T-cell (primary cell): ENCODE measurements at regions not wholly inside any gene's neighbourhood (a gene's known extent, or its start where the extent isn't known, plus 50 kb on each side); places are given as distances from the start of the nearest gene placed in this dataset.

Experiments
- ATAC-seq, 4 experiments: fragments of 200-7000 bp in 3 of 4; fragments of 150-1000 bp in 1 of 4; cut with Tn5 transposase; replicated peaks in 1 of 4; 1 replicate in 3 of 4; 2 replicates in 1 of 4; pipeline ENCODE4 v1.10.0; 2021; ENCODE audit warnings: moderate library complexity in 3 of 4, mild to moderate bottlenecking in 2 of 4, moderate number of reproducible peaks in 1 of 4
- CTCF ChIA-PET, 2 donors: fragments of 300-600 bp; sonication (Branson Sonifier 250); formaldehyde crosslinking; loops; one replicate each; lab custom pipeline; 2022; ENCODE audit warnings: antibody characterized with exemption in 2 of 2; lab: Charles Lee
- POLR2A ChIA-PET, 2 donors: fragments of 300-600 bp; sonication (Branson Sonifier 250); formaldehyde crosslinking; loops; one replicate each; lab custom pipeline; 2022; ENCODE audit warnings: antibody characterized with exemption in 2 of 2; lab: Charles Lee
- DNase-seq, 35 experiments: peaks; one replicate each; pipeline versions ENCODE4 v3.0.0 to v3.0.0-alpha.2; 2013 to 2023
- H3K27ac ChIP-seq: one replicate; pipeline ENCODE4 v1.5.1; 2013; ENCODE audit warnings: low read length
- H3K27me3 ChIP-seq, 2 experiments: replicated peaks in 1 of 2; 1 replicate in 1 of 2; 2 replicates in 1 of 2; pipeline versions ENCODE4 v1.6.1 to v1.7.0; 2013; ENCODE audit warnings: low read length in 1 of 2, mixed read lengths in 1 of 2; ENCODE audit not compliant: control insufficient read depth in 2 of 2, insufficient read depth in 2 of 2; ENCODE audit errors: extremely low read depth in 1 of 2
- H3K36me3 ChIP-seq, 2 donors: 1 replicate in 1 of 2; 2 replicates in 1 of 2; pipeline versions ENCODE4 v1.6.1 to v1.7.0; 2013; ENCODE audit warnings: low read length in 1 of 2; ENCODE audit not compliant: control insufficient read depth in 2 of 2, insufficient read depth in 1 of 2; ENCODE audit errors: extremely low read depth in 1 of 2
- H3K4me1 ChIP-seq, 2 experiments: 1 replicate in 1 of 2; 2 replicates in 1 of 2; pipeline versions ENCODE4 v1.6.1 to v1.7.0; 2013; ENCODE audit warnings: low read length in 2 of 2, mixed read lengths in 1 of 2; ENCODE audit not compliant: insufficient read depth in 2 of 2, control insufficient read depth in 1 of 2; ENCODE audit errors: extremely low read depth in 1 of 2
- H3K4me3 ChIP-seq, 2 donors: 1 replicate in 1 of 2; 2 replicates in 1 of 2; pipeline versions ENCODE4 v1.5.1 to v1.7.0; 2013; ENCODE audit warnings: mild to moderate bottlenecking in 2 of 2, low read length in 1 of 2, moderate library complexity in 1 of 2; ENCODE audit not compliant: control insufficient read depth in 1 of 2; ENCODE audit errors: extremely low read depth in 1 of 2
- H3K9me3 ChIP-seq: 2 replicates; pipeline ENCODE4 v1.7.0; 2013
- H3K27ac Mint-ChIP-seq, 2 donors: one replicate each; pipeline ENCODE4 v1.8.0; 2020 to 2021; ENCODE audit warnings: mild to moderate bottlenecking in 2 of 2, mixed read lengths in 2 of 2
- H3K27me3 Mint-ChIP-seq, 2 donors: one replicate each; pipeline ENCODE4 v1.8.0; 2021 to 2022; ENCODE audit warnings: mixed read lengths in 2 of 2
- H3K36me3 Mint-ChIP-seq: one replicate; pipeline ENCODE4 v1.8.0; 2021; ENCODE audit warnings: mixed read lengths
- H3K4me1 Mint-ChIP-seq, 3 donors: one replicate each; pipeline ENCODE4 v1.8.0; 2020 to 2022; ENCODE audit warnings: mixed read lengths in 3 of 3, mild to moderate bottlenecking in 1 of 3
- H3K4me3 Mint-ChIP-seq, 3 donors: one replicate each; pipeline ENCODE4 v1.8.0; 2020 to 2022; ENCODE audit warnings: mild to moderate bottlenecking in 3 of 3, mixed read lengths in 3 of 3, moderate library complexity in 3 of 3
- H3K9me3 Mint-ChIP-seq, 3 donors: one replicate each; pipeline ENCODE4 v1.8.0; 2020 to 2022; ENCODE audit warnings: mixed read lengths in 3 of 3
- WGBS: methylation state at CpG from one replicate; pipeline ENCODE4 v1.1.5; 2013; ENCODE audit warnings: missing lambda C conversion rate; ENCODE audit not compliant: insufficient coverage; 5-methylcytosine and 5-hydroxymethylcytosine counted together

- Mint-ChIP-seq H3K27me3 (no peaks in the 10 kb centered on the region), H3K4me1 (no peaks in the 10 kb centered on the region), H3K27ac (no peak overlapping the region), H3K4me3 (no peak overlapping the region), H3K9me3 (no peaks in the 10 kb centered on the region), H3K36me3 (no peaks in the 10 kb centered on the region)
- WGBS, result no CpG with 5 or more reads among the region's 2 CpGs
- no peak overlapping the region for H3K4me3 ChIP-seq
- no peaks in the 10 kb centered on the region for H3K4me1 ChIP-seq
- H3K9me3 ChIP-seq, result no peaks in the 10 kb centered on the region
- no peaks in the 10 kb centered on the region for H3K27me3 ChIP-seq
- ChIA-PET POLR2A (no interaction called here), CTCF (no interaction called here)
- DNase-seq, result no peak
- H3K27ac ChIP-seq, result no peak overlapping the region
- no peak for ATAC-seq
- no peaks in the 10 kb centered on the region for H3K36me3 ChIP-seq
These were observed 167.0 kb downstream of the ZC3H11B start for GRCh38 chr1:219445864-219446263.

- Histone ChIP-seq H3K4me3 (no peak overlapping the region), H3K9me3 (no peaks in the 10 kb centered on the region), H3K27ac (no peak overlapping the region), H3K27me3 (no peaks in the 10 kb centered on the region), H3K4me1 (no peaks in the 10 kb centered on the region), H3K36me3 (no peaks in the 10 kb centered on the region)
- CTCF ChIA-PET, result no interaction called here
- DNase-seq (no peak), ATAC-seq (no peak)
- H3K36me3 Mint-ChIP-seq, result no peaks in the 10 kb centered on the region
- H3K27ac Mint-ChIP-seq, result no peak overlapping the region
- no peaks in the 10 kb centered on the region for H3K9me3 Mint-ChIP-seq
- no peaks in the 10 kb centered on the region for H3K4me1 Mint-ChIP-seq
- no peak overlapping the region for H3K4me3 Mint-ChIP-seq
- H3K27me3 Mint-ChIP-seq, result no peaks in the 10 kb centered on the region
- no CpG with 5 or more reads among the region's 4 CpGs for WGBS
- POLR2A ChIA-PET, result no interaction called here
These were observed 168.4 kb downstream of the ZC3H11B start for GRCh38 chr1:219444474-219444873.

GRCh38 chr1:219443763-219444162 is 169.1 kb downstream of the ZC3H11B start:
- Mint-ChIP-seq H3K36me3 (no peaks in the 10 kb centered on the region), H3K4me1 (no peaks in the 10 kb centered on the region), H3K4me3 (no peak overlapping the region), H3K27ac (no peak overlapping the region), H3K27me3 (no peaks in the 10 kb centered on the region), H3K9me3 (no peaks in the 10 kb centered on the region)
- Histone ChIP-seq H3K36me3 (no peaks in the 10 kb centered on the region), H3K4me1 (no peaks in the 10 kb centered on the region), H3K9me3 (no peaks in the 10 kb centered on the region), H3K27ac (no peak overlapping the region), H3K27me3 (no peaks in the 10 kb centered on the region), H3K4me3 (no peak overlapping the region)
- WGBS, result no CpG with 5 or more reads among the region's 2 CpGs
- CTCF ChIA-PET, result no interaction called here
- no peak for DNase-seq
- no peak for ATAC-seq
- POLR2A ChIA-PET, result no interaction called here

GRCh38 chr1:219442611-219443061 is 170.3 kb downstream of the ZC3H11B start:
- Histone ChIP-seq H3K4me1 (no peaks in the 10 kb centered on the region), H3K27me3 (no peaks in the 10 kb centered on the region), H3K36me3 (no peaks in the 10 kb centered on the region), H3K27ac (no peak overlapping the region), H3K9me3 (no peaks in the 10 kb centered on the region), H3K4me3 (no peak overlapping the region)
- Mint-ChIP-seq H3K27ac (no peak overlapping the region), H3K4me3 (no peak overlapping the region), H3K9me3 (no peaks in the 10 kb centered on the region), H3K36me3 (no peaks in the 10 kb centered on the region), H3K27me3 (no peaks in the 10 kb centered on the region), H3K4me1 (no peaks in the 10 kb centered on the region)
- 0% methylated on average over 1 of the region's 4 CpGs for WGBS
- DNase-seq (no peak), ATAC-seq (no peak)
- CTCF ChIA-PET, result interaction anchor here in 1 of 2 donors (0.7 kb wide), 1 partner anchor 9 kb away, joined by 4 read pairs; no protein-coding TSS in a partner anchor
- POLR2A ChIA-PET, result no interaction called here

GRCh38 chr1:219441884-219442283 is 171.0 kb downstream of the ZC3H11B start:
- H3K27me3 ChIP-seq, result no peaks in the 10 kb centered on the region
- no peak overlapping the region for H3K4me3 ChIP-seq
- H3K27ac ChIP-seq, result no peak overlapping the region
- H3K9me3 ChIP-seq, result no peaks in the 10 kb centered on the region
- Mint-ChIP-seq H3K27me3 (no peaks in the 10 kb centered on the region), H3K4me1 (no peaks in the 10 kb centered on the region), H3K27ac (no peak overlapping the region), H3K9me3 (no peaks in the 10 kb centered on the region), H3K4me3 (no peak overlapping the region), H3K36me3 (no peaks in the 10 kb centered on the region)
- no peaks in the 10 kb centered on the region for H3K4me1 ChIP-seq
- no peaks in the 10 kb centered on the region for H3K36me3 ChIP-seq
- no peak for DNase-seq
- ChIA-PET CTCF (no interaction called here), POLR2A (no interaction called here)
- ATAC-seq, result no peak

- H3K9me3 ChIP-seq, result no peaks in the 10 kb centered on the region
- Mint-ChIP-seq H3K27me3 (no peaks in the 10 kb centered on the region), H3K27ac (no peak overlapping the region), H3K36me3 (no peaks in the 10 kb centered on the region), H3K4me3 (no peak overlapping the region), H3K9me3 (no peaks in the 10 kb centered on the region), H3K4me1 (no peaks in the 10 kb centered on the region)
- POLR2A ChIA-PET, result no interaction called here
- ATAC-seq (no peak), DNase-seq (no peak)
- H3K4me3 ChIP-seq, result no peak overlapping the region
- 63% methylated on average over 1 of the region's 2 CpGs for WGBS
- H3K27ac ChIP-seq, result no peak overlapping the region
- CTCF ChIA-PET, result no interaction called here
- H3K36me3 ChIP-seq, result no peaks in the 10 kb centered on the region
- no peaks in the 10 kb centered on the region for H3K4me1 ChIP-seq
- no peaks in the 10 kb centered on the region for H3K27me3 ChIP-seq
These were observed 173.5 kb downstream of the ZC3H11B start for GRCh38 chr1:219439376-219439775.

- POLR2A ChIA-PET, result no interaction called here
- no peaks in the 10 kb centered on the region for H3K27me3 Mint-ChIP-seq
- no peaks in the 10 kb centered on the region for H3K4me1 ChIP-seq
- H3K4me1 Mint-ChIP-seq, result no peaks in the 10 kb centered on the region
- DNase-seq (no peak), ATAC-seq (no peak)
- WGBS, result no CpG with 5 or more reads among the region's 3 CpGs
- no peaks in the 10 kb centered on the region for H3K27me3 ChIP-seq
- no peaks in the 10 kb centered on the region for H3K36me3 ChIP-seq
- no peak overlapping the region for H3K4me3 ChIP-seq
- no peaks in the 10 kb centered on the region for H3K36me3 Mint-ChIP-seq
- H3K27ac Mint-ChIP-seq, result no peak overlapping the region
- no peaks in the 10 kb centered on the region for H3K9me3 ChIP-seq
- H3K9me3 Mint-ChIP-seq, result no peaks in the 10 kb centered on the region
- no peak overlapping the region for H3K4me3 Mint-ChIP-seq
- H3K27ac ChIP-seq, result no peak overlapping the region
- CTCF ChIA-PET, result no interaction called here
These were observed 174.5 kb downstream of the ZC3H11B start for GRCh38 chr1:219438386-219438785.
